GM12874 (cell line): ENCODE measurements at regions not wholly inside any gene's neighbourhood (a gene's known extent, or its start where the extent isn't known, plus 50 kb on each side); places are given as distances from the start of the nearest gene placed in this dataset.

Experiments
- CTCF ChIP-seq: IDR thresholded peaks from 2 replicates; pipeline ENCODE4 v1.5.1; 2011; ENCODE audit warnings: low read depth, mild to moderate bottlenecking, control low read depth, low read length, moderate library complexity; ENCODE audit not compliant: insufficient read depth

GRCh38 chr14:87430810-87431209, 562.2 kb downstream of the GALC start:
- no peak for TF ChIP-seq CTCF

GRCh38 chr14:87430214-87430613, 562.8 kb downstream of the GALC start:
- no peak for TF ChIP-seq CTCF

GRCh38 chr14:87419925-87420324, 573.1 kb downstream of the GALC start:
- no peak for TF ChIP-seq CTCF

- TF ChIP-seq CTCF: no peak
Observed at GRCh38 chr14:87411370-87411769, 581.6 kb downstream of the GALC start.

GRCh38 chr14:87409393-87409792, 583.6 kb downstream of the GALC start:
- TF ChIP-seq CTCF: no peak

GRCh38 chr14:87407344-87407743, 585.6 kb downstream of the GALC start:
- no peak for TF ChIP-seq CTCF

- no peak for TF ChIP-seq CTCF
Observed at GRCh38 chr14:87405563-87405962, 587.4 kb downstream of the GALC start.

- no peak for TF ChIP-seq CTCF
Observed at GRCh38 chr14:87397499-87397898, 595.5 kb downstream of the GALC start.
